Chondrocyte (in vitro differentiated cells): ENCODE measurements at regions not wholly inside any gene's neighbourhood (a gene's known extent, or its start where the extent isn't known, plus 50 kb on each side); places are given as distances from the start of the nearest gene placed in this dataset.

ENCODE experiments used
- DNase-seq: peaks from one replicate; pipeline ENCODE4 v3.0.0; 2021; ENCODE audit warnings: mixed read lengths, low spot score
- H3K27ac Mint-ChIP-seq: one replicate; pipeline ENCODE4 v1.8.0; 2021; ENCODE audit warnings: mild to moderate bottlenecking, moderate library complexity, mixed read lengths; ENCODE audit not compliant: unreplicated experiment
- H3K27me3 Mint-ChIP-seq: 2 replicates; pipeline ENCODE4 v1.8.0; 2021; ENCODE audit warnings: low read depth, mixed read lengths
- H3K36me3 Mint-ChIP-seq: 2 replicates; pipeline ENCODE4 v1.8.0; 2021; ENCODE audit warnings: low read depth, mixed read lengths
- H3K4me1 Mint-ChIP-seq: 2 replicates; pipeline ENCODE4 v1.8.0; 2021; ENCODE audit warnings: low read depth, mild to moderate bottlenecking, mixed read lengths
- H3K4me3 Mint-ChIP-seq: one replicate; pipeline ENCODE4 v1.8.0; 2021; ENCODE audit warnings: mild to moderate bottlenecking, moderate library complexity, mixed read lengths; ENCODE audit not compliant: unreplicated experiment
- H3K9me3 Mint-ChIP-seq: 2 replicates; pipeline ENCODE4 v1.8.0; 2021; ENCODE audit warnings: low read depth, mixed read lengths
- TF ChIP-seq, protein P1 (sequence below): fragments of 200-600 bp; sonication (generic); IDR thresholded peaks from 2 replicates; pipeline ENCODE4 v1.5.0; 2021; ENCODE audit warnings: antibody characterized with exemption, mild to moderate bottlenecking, moderate library complexity

DNA sequence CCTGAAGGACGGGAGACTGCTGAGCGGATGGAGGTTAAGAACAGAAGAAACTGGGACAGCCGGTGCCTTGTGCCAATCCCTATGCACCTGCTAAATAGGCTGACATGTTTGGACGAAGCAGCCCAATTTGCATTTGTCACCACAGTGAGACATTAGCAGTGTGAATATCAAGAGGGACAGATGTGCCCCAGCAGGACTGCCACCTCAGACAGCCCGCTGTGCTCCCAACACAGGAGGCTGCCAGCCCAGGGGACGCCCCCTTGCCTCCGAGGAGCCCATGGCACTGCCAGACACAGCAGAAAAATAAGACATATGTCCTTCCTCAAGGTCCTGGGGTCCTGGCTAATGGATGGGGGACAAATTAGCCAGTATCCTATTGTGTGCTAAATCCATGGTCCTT lies 306.7 kb upstream of the POU3F3 start:
- H3K27ac Mint-ChIP-seq = no peak overlapping the region
- peaks cover 3% of the 10 kb centered on the region for H3K9me3 Mint-ChIP-seq
- H3K4me3 Mint-ChIP-seq = no peak overlapping the region
- no peaks in the 10 kb centered on the region for H3K36me3 Mint-ChIP-seq
- peaks cover 13% of the 10 kb centered on the region for H3K27me3 Mint-ChIP-seq
- no peaks in the 10 kb centered on the region for H3K4me1 Mint-ChIP-seq
- no peak for DNase-seq
- TF ChIP-seq, protein P1, sequence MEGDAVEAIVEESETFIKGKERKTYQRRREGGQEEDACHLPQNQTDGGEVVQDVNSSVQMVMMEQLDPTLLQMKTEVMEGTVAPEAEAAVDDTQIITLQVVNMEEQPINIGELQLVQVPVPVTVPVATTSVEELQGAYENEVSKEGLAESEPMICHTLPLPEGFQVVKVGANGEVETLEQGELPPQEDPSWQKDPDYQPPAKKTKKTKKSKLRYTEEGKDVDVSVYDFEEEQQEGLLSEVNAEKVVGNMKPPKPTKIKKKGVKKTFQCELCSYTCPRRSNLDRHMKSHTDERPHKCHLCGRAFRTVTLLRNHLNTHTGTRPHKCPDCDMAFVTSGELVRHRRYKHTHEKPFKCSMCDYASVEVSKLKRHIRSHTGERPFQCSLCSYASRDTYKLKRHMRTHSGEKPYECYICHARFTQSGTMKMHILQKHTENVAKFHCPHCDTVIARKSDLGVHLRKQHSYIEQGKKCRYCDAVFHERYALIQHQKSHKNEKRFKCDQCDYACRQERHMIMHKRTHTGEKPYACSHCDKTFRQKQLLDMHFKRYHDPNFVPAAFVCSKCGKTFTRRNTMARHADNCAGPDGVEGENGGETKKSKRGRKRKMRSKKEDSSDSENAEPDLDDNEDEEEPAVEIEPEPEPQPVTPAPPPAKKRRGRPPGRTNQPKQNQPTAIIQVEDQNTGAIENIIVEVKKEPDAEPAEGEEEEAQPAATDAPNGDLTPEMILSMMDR = no peak

DNA sequence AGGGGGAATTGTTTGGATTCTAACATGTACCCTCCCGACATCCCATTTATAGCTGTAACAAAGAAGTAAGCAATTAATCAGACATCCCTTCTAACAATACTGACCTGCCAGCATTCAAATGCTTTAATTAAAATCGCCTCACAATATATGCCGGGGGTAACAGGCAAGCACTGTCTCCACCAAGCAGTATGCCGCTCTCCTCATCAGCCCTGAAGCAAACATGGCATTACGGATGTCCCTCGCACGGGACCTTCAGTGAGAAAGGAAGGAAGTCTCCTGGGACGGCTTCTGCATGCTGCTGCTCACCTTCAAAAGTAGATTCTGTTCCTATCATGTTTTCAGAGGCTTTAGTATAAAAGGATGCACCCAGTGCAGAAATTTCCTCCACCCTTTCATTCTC lies 292.7 kb upstream of the POU3F3 start:
- H3K27me3 Mint-ChIP-seq = peaks cover 18% of the 10 kb centered on the region
- H3K4me1 Mint-ChIP-seq = no peaks in the 10 kb centered on the region
- no peak overlapping the region for H3K27ac Mint-ChIP-seq
- no peak for DNase-seq
- no peak overlapping the region for H3K4me3 Mint-ChIP-seq
- H3K9me3 Mint-ChIP-seq = no peaks in the 10 kb centered on the region
- H3K36me3 Mint-ChIP-seq = no peaks in the 10 kb centered on the region
- TF ChIP-seq, protein P1 = no peak

DNA sequence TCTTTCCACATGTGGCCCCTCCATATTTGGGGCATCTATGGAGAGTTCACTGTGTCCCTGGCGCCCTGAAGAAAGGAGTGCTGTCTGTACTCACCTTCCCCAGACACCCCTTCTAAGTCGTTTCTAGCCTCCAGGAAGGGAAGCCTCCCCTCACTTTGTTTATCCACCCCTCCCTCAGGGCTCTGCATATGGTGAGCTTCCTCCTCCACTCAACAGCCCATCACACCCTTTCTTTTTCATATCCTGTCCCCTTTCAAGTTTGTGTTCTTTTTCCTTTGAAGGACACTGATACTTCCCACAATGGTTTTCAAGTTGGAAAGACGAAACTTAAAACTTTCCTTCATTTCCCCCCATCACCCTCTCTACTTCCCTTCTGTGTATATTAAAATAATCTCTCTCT lies 291.4 kb upstream of the POU3F3 start:
- Mint-ChIP-seq H3K4me3 (no peak overlapping the region), H3K27ac (no peak overlapping the region), H3K36me3 (no peaks in the 10 kb centered on the region), H3K27me3 (peaks cover 18% of the 10 kb centered on the region), H3K9me3 (no peaks in the 10 kb centered on the region), H3K4me1 (no peaks in the 10 kb centered on the region)
- no peak for DNase-seq
- TF ChIP-seq, protein P1 = no peak

DNA sequence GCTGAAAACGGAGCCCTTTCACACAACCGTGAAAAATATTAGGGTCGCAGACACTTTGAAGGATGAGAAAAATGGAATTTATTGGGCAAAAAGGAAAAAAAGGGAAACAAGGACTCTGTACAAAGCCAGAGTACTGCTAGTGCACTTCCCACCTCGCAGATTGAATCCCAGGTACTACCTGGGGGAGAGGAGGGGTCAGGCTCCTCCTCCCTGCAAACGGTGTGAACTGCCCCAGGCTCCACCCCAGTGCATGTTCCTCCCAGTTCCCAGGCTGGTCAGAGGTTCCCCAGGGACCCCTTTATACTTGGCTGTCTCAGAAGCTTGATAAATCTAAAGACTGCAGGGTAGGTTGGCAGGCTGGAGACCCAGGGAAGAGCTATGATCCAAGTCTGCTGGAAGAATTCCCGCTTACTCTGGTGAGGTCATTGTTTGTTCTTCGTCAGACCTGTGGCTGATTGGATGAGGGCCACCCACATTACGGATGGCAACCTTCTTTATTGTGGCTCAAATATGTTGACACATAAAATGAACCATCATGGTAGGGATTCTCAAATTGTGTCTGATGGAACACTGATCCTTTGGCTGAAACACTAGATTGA lies 290.4 kb upstream of the POU3F3 start:
- no peaks in the 10 kb centered on the region for H3K9me3 Mint-ChIP-seq
- H3K36me3 Mint-ChIP-seq = no peaks in the 10 kb centered on the region
- no peak for DNase-seq
- TF ChIP-seq, protein P1 = no peak
- H3K27me3 Mint-ChIP-seq = peaks cover 18% of the 10 kb centered on the region
- no peaks in the 10 kb centered on the region for H3K4me1 Mint-ChIP-seq
- no peak overlapping the region for H3K4me3 Mint-ChIP-seq
- no peak overlapping the region for H3K27ac Mint-ChIP-seq

DNA sequence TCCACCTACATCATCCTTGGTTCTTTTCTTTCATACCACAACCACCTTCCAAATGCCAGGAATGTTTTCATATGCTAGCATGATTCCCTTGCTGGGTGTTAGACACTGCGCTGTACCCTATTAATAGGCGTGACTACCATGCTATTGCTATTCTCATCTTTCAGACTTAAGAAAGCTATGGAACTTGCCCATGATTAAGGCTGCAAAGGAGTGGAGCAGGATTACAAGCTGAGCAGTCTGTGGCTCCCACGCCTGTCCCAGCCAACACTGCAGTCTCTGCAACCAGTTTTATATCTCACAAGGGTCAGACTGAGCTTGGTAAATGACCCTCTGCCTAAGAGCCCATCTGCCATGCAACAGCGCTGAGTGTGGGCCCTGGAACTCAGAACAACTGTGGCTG lies 285.7 kb upstream of the POU3F3 start:
- Mint-ChIP-seq H3K36me3 (no peaks in the 10 kb centered on the region), H3K9me3 (no peaks in the 10 kb centered on the region), H3K4me3 (no peak overlapping the region), H3K4me1 (no peaks in the 10 kb centered on the region), H3K27ac (no peak overlapping the region), H3K27me3 (peaks cover 6% of the 10 kb centered on the region)
- no peak for DNase-seq
- TF ChIP-seq, protein P1 = no peak
